GM18907 (cell line): ENCODE measurements at regions not wholly inside any gene's neighbourhood (a gene's known extent, or its start where the extent isn't known, plus 50 kb on each side); places are given as distances from the start of the nearest gene placed in this dataset.

Experiments
- ATAC-seq: cut with Tn5 transposase; IDR thresholded peaks from one replicate; pipeline ENCODE4 v1.9.1; 2021; ENCODE audit warnings: mild to moderate bottlenecking, moderate library complexity; ENCODE audit not compliant: unreplicated experiment

DNA sequence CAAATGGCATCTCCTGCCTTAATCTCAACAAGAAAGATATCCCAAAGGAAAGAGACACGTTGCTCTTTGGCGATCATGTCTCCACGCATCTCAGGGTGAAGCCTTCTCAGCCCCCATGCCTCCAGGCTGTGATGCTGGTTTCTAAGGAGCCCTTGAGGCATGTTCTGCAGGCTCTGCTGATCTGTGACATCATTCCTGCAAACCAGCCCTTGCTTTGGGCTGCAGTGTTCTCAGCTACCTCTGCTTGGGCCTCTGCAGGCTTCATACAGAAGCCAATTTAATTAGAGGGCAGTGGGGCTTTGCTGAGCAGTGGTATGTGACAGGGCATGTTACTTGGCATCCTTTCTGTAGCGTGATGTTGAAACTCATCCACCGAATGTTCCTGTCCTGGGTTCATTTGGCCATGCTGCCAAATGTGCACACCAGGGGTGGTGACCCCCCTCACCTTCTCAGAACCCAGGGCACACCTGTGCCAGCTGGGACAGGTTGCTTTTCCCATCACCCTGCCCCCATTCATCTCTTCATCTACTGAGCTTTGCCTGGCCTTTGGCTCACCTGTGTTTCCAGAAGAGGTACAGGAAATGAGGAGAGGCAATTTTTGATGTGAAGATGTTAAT, 230.9 kb downstream of the TEX29 start:
- no peak for ATAC-seq

- ATAC-seq: no peak
Measured at GRCh38 chr13:111552891-111553655, 232.6 kb downstream of the TEX29 start.

- no peak for ATAC-seq
Measured at GRCh38 chr13:111554539-111555267, 234.3 kb downstream of the TEX29 start.

GRCh38 chr13:111555268-111555808, 234.9 kb downstream of the TEX29 start:
- ATAC-seq: no peak

GRCh38 chr13:111555903-111556302, 235.5 kb downstream of the TEX29 start:
- ATAC-seq: no peak

DNA sequence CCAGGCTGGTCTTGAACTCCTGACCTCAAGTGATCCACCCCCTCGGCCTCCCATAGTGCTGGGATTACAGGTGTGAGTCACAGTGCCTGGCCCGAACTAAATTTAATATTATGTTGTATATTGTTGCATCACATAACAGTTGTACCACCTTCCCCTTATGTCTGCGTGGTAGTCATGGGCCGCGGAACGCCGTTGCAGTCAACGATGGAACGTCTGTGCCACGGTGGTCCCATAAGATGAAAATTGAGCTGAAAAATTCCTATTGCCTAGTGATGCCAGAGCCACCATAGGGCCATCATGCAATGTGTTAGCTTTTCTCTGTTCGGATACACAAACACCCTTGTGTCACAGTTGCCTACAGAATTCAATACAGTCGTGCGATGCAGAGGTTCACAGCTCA, 236.1 kb downstream of the TEX29 start:
- ATAC-seq: no peak

- ATAC-seq: no peak
Measured at GRCh38 chr13:111557921-111558699, 237.7 kb downstream of the TEX29 start.

DNA sequence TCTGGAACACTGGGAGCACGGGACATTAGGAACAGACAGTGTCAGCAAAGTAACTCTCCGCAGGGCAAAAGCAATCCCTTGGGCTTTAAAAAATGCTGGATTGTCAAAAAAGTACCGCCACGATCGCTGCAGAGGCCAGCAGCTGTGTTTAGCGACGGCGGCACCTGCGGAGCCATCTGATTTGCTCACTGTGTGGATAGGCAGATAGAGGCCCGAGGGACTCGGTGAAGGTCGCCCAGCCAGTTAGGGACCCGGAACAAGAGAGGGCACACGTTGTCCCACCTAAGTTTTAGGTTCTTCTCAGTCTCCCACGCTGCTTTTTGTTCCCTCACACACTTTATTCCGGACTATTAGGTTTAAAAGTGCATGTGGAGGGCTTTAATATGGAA, 238.3 kb downstream of the TEX29 start:
- no peak for ATAC-seq

DNA sequence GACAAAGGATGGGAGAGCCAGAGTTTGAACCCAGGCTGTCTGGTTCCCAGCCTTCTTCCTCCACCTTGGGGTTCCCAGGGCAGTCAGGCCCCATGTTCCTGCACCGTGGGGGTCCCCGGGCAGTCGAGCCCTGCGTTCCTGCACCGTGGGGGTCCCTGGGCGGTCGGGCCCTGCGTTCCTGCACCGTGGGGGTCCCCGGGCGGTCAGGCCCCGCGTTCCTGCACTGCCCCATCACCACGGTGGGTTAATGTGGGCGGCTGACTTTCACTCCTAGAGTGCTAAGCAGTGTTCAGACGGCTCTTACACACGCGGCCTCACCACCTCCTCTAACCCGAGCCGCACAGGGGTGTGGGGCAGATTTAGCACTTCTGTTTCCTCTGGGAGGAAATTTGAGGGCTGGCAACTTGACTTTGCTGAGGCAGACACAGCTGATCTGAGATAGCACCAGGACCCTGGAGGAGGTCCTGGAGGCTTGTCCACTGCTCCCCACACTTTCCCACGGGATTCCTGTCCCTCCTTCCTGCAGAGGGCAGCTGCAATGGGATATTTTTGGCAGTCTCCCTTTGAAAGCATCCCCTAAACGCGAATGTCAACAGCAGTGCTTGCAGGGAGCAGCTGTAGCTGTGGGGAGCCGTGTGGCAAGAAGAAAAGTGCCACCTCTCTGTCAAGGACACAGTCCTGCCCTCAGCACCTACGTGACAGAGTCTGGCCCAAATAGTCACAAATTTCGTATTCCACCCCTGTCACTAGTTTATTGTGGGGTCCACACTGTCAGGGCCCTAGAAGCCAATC, 239.4 kb downstream of the TEX29 start:
- ATAC-seq: no peak

- no peak for ATAC-seq
Measured at GRCh38 chr13:111561091-111561781, 240.8 kb downstream of the TEX29 start.

DNA sequence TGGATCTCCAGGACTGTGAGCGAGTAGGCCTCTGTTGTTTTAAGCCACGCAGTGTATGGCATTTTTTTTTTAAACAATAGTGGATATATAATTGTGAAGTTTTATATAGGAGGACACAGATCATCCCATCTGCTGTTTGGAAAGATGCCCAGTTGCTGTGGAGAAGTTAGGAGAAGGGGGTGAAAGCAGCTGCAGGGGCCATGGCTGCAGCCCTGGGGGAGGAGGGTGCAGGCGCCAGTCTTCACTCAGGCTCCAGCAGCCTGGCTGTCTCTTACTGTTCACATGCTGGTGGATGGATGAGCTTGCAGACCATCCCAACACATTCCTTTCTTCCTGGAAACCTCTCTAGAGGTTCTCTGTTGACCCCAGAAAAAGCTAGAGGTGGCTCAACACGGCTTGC, 242.3 kb downstream of the TEX29 start:
- no peak for ATAC-seq

GRCh38 chr13:111564606-111565005, 244.2 kb downstream of the TEX29 start:
- ATAC-seq: no peak

DNA sequence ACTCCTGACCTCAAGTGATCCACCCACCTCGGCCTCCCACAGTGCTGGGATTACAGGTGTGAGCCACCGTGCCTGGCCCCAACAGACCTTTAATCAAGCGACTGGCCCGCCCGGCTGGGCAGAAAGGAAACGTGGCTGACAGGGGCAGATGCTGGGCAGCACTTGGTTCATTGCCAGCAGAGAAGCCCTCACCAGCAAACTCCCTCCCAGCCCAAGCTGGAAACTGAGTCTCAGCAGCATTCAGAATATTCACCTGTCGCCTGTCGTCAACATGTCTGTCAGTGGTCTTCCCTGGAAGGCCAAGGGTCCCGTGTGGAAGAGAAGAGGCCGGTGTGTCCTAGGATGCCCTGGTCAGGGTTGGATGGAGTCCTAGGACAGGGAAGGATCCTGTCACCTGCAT, 245.0 kb downstream of the TEX29 start:
- ATAC-seq: no peak

DNA sequence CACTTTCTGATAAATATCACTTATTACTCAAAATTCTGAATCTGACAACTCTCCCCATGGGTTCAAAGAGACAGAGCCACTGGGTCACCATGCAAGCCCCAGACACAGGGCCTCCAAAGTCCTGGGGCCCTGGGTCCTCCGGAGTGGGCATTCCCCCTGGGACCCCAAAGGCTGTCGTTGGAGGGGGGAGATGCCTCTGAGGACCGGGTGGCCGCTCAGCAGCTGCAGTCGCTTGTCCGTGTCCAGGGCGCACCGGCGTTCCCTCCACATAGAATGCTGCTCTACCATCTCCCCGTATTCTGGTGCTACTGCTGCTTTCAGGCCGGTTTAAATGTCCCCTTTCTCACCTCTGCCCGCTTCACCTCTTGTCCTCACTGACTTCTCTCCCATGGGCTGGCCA, 246.1 kb downstream of the TEX29 start:
- no peak for ATAC-seq

DNA sequence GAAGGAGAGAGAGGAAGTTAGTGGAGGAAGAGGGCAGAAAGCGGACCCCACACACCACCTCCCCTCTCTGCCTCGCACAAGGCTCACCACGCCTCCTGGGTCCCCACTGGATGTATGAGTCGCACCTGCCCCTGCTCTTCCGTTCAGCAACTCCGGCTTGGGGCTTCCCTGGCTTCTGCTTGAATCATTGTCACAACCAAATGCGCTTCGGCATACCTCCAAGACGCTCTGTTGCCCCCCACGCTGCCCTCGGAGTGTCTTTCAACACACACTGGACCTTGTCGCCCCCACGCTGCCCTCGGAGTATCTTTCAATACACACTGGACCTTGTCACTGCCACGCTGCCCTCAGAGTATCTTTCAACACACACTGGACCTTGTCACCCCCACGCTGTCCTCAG, 247.2 kb downstream of the TEX29 start:
- no peak for ATAC-seq

DNA sequence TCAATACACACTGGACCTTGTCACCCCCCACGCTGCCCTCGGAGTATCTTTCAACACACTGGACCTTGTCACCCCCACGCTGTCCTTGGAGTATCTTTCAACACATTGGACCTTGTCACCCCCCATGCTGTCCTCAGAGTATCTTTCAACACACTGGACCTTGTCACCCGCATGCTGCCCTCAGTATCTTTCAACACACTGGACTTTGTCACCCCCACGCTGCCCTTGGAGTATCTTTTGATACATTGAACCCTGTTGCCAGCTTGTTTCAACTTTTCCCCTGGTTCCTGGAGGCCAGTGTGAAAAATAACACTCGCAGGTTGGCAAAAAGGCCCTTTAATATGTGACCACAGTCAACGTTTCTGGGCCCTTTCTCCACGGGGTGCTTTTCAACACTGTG, 247.8 kb downstream of the TEX29 start:
- no peak for ATAC-seq

DNA sequence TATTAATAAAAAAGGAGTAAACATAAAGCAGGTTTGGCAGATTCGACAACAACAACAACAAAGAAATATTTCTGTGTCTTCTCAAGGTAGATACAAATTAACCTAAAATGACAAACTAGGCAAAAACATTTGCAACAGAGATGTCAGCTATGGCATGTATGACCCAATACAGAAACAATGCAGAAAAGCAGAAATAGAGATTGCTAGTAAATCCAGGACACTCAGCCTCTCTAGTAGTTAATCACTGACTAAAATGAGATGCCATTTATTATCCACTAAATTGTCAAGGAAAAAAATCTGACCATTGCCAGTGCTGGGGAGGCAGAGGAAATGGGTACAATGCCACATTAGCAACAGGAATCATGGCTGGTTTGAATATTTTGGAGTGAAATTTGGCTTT, 250.5 kb downstream of the TEX29 start:
- ATAC-seq: no peak

GRCh38 chr13:111572956-111573761, 252.7 kb downstream of the TEX29 start:
- no peak for ATAC-seq

DNA sequence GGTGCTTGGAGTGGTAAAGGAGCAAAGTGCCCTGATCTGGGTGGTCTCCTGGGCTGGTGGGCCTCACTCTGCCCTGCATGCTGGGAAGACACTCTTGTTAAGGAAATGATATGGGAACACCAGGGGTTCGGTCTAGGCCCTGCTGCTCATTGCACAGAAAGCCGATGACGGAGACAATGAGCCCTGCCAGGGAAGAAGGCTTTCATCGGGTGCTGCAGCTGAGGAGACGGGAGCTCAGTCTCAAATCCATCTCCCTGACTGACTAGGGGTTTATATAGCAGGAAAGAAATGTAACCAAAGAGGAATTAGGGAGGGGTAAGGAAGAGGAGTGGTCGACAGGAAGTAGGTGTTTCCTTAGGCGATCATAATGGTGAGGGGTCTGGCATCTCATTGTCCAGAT, 253.4 kb downstream of the TEX29 start:
- ATAC-seq: no peak
